A549 (cell line): ENCODE measurements at regions not wholly inside any gene's neighbourhood (a gene's known extent, or its start where the extent isn't known, plus 50 kb on each side); places are given as distances from the start of the nearest gene placed in this dataset.

Experiments used
- HEYL ChIP-seq: fragments of 250-450 bp; sonication (Bioruptor Pico); IDR thresholded peaks from 2 replicates; pipeline ENCODE4 v1.8.0; 2021; ENCODE audit warnings: mild to moderate bottlenecking, moderate library complexity
- HMGXB4 ChIP-seq: fragments of 250-450 bp; sonication (Bioruptor Pico); IDR thresholded peaks from 2 replicates; pipeline ENCODE4 v1.5.0; 2021; ENCODE audit warnings: mild to moderate bottlenecking, moderate library complexity, borderline replicate concordance
- JUN ChIP-seq, 2 experiments: fragments of >200 bp; sonication (Bioruptor Twin); formaldehyde crosslinking; IDR thresholded peaks; 2 replicates in 1 of 2; 3 replicates in 1 of 2; pipeline ENCODE4 v1.6.1; 2016 to 2017
- MAFK ChIP-seq: fragments of 450-650 bp; IDR thresholded peaks from 2 replicates; pipeline ENCODE4 v1.6.1; 2014; ENCODE audit not compliant: partially characterized antibody
- POLR2AphosphoS2 ChIP-seq: conservative IDR thresholded peaks from 2 replicates; pipeline ENCODE4 v1.6.1; 2012; ENCODE audit warnings: low read length, improper control_type of control experiment, inconsistent platforms
- SREBF2 ChIP-seq: fragments of 450-650 bp; IDR thresholded peaks from 2 replicates; pipeline ENCODE4 v1.6.1; 2014; ENCODE audit warnings: mild to moderate bottlenecking, moderate library complexity
- TF ChIP-seq, protein P1 (sequence below): fragments of >200 bp; sonication (Bioruptor Twin); formaldehyde crosslinking; IDR thresholded peaks from 3 replicates; pipeline ENCODE4 v1.5.1; 2016
- TF ChIP-seq, protein P2 (sequence below): IDR thresholded peaks from 2 replicates; pipeline ENCODE4 v1.6.1; 2012; ENCODE audit warnings: low read depth, borderline replicate concordance
- TF ChIP-seq, protein P3 (sequence below): IDR thresholded peaks from 2 replicates; pipeline ENCODE4 v1.6.1; 2012

DNA sequence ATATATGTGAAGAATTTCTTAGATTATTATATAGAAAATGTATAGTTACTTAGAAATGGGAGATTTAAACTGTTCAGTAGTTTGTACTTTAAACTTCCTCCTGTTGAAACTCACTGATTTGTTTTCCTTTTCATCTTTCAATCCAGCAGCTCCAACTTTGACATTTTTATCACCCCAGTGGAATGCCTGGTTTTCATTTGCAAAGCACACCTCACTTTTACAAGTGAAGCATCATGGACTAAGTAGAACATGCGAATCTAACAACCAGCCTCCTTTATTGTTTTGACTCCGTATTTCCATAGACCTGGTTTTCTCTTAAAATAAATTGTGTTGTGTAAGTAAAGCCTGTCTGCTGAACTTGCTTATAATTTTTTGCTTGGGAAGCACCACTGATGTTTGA is 97.8 kb upstream of the ROBO2 start:
- TF ChIP-seq, protein P1, sequence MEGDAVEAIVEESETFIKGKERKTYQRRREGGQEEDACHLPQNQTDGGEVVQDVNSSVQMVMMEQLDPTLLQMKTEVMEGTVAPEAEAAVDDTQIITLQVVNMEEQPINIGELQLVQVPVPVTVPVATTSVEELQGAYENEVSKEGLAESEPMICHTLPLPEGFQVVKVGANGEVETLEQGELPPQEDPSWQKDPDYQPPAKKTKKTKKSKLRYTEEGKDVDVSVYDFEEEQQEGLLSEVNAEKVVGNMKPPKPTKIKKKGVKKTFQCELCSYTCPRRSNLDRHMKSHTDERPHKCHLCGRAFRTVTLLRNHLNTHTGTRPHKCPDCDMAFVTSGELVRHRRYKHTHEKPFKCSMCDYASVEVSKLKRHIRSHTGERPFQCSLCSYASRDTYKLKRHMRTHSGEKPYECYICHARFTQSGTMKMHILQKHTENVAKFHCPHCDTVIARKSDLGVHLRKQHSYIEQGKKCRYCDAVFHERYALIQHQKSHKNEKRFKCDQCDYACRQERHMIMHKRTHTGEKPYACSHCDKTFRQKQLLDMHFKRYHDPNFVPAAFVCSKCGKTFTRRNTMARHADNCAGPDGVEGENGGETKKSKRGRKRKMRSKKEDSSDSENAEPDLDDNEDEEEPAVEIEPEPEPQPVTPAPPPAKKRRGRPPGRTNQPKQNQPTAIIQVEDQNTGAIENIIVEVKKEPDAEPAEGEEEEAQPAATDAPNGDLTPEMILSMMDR, result no peak
- no peak for TF ChIP-seq SREBF2
- TF ChIP-seq HMGXB4 (CRISPR knock-in tag), result no peak
- TF ChIP-seq JUN (IDR thresholded peaks at IDR 0.05), result no peak
- TF ChIP-seq, protein P2, sequence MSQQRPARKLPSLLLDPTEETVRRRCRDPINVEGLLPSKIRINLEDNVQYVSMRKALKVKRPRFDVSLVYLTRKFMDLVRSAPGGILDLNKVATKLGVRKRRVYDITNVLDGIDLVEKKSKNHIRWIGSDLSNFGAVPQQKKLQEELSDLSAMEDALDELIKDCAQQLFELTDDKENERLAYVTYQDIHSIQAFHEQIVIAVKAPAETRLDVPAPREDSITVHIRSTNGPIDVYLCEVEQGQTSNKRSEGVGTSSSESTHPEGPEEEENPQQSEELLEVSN, result no peak
- TF ChIP-seq POLR2AphosphoS2, result no peak
- TF ChIP-seq HEYL, result no peak
- TF ChIP-seq MAFK, result no peak
- TF ChIP-seq, protein P3, sequence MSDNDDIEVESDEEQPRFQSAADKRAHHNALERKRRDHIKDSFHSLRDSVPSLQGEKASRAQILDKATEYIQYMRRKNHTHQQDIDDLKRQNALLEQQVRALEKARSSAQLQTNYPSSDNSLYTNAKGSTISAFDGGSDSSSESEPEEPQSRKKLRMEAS, result no peak
